ENCODE measurements at regions not wholly inside any gene's neighbourhood (a gene's known extent, or its start where the extent isn't known, plus 50 kb on each side); places are given as distances from the start of the nearest gene placed in this dataset.

DNA sequence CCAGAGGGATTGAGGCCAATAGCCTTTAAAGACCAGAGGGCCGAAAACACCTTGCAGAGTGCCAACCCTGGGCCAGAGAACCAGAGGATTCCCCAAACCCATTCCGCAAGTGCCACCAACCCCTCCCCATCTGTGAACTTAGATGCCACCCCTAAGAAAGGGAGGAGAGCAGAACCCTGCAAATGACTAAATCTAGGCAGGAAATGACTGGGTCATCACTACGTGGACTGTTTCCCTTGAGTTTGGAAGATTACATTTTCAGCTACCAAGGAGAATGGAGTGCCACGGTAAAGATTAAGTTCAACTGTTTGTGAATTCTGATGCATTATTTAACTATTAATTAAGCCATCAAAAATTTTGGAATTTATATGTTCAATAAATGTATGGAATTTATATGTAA, 142.8 kb downstream of the ENC1 start:
- CTCF ChIA-PET, result no interaction called here
- ATAC-seq (ENCODE audit: low read depth) (no peak), DNase-seq (no peak)
- POLR2A ChIA-PET, result no interaction called here
- intact Hi-C loops (cut with micrococcal nuclease), result no loop called here
- Mint-ChIP-seq H3K4me3 (no peak overlapping the region), H3K27ac (no peak overlapping the region), H3K9me3 (no peaks in the 10 kb centered on the region), H3K4me1 (no peaks in the 10 kb centered on the region), H3K27me3 (peaks cover 11% of the 10 kb centered on the region), H3K36me3 (ENCODE audit: low read depth) (no peaks in the 10 kb centered on the region)
- TF ChIP-seq CTCF (IDR thresholded peaks at IDR 0.05), result no peak

DNA sequence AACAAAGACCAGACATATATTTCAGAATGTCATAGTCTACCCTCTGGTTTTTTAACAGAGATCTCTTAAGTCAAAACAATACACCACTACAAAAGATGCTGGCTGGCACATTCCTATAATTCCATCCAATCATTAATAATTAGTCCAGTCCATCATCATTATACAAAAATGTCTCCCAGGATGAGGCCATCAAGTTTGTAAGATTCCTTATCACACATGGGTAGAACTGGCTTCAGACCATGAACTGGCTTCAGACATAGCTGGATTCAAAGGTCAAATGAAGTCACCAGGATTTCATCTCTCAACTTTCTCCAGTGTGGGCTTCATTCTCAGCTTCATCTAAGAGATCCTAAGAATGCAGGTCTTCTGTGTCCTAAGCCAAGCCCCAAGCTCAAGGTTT, 147.1 kb downstream of the ENC1 start:
- intact Hi-C loops (cut with micrococcal nuclease), result no loop called here
- H3K4me3 Mint-ChIP-seq, result no peak overlapping the region

GRCh38 chr5:74492230-74492629, 148.3 kb downstream of the ENC1 start:
- TF ChIP-seq CTCF (IDR thresholded peaks at IDR 0.05), result no peak
- POLR2A ChIA-PET, result no interaction called here
- intact Hi-C loops (cut with micrococcal nuclease), result no loop called here
- Mint-ChIP-seq H3K36me3 (ENCODE audit: low read depth) (no peaks in the 10 kb centered on the region), H3K9me3 (no peaks in the 10 kb centered on the region), H3K4me1 (peaks cover 20% of the 10 kb centered on the region), H3K4me3 (no peak overlapping the region), H3K27ac (no peak overlapping the region), H3K27me3 (peaks cover 14% of the 10 kb centered on the region)
- ATAC-seq (ENCODE audit: low read depth), result no peak
- CTCF ChIA-PET, result no interaction called here
- DNase-seq, result no peak

More for the DNA sequence above, 147.1 kb downstream of the ENC1 start:
- ATAC-seq (ENCODE audit: low read depth) (no peak), DNase-seq (no peak)
- ChIA-PET POLR2A (no interaction called here), CTCF (no interaction called here)
- Mint-ChIP-seq H3K27ac (no peak overlapping the region), H3K9me3 (no peaks in the 10 kb centered on the region), H3K27me3 (peaks cover 14% of the 10 kb centered on the region), H3K4me1 (peaks cover 20% of the 10 kb centered on the region), H3K36me3 (ENCODE audit: low read depth) (no peaks in the 10 kb centered on the region)
- TF ChIP-seq CTCF (IDR thresholded peaks at IDR 0.05), result no peak

- no peak for TF ChIP-seq CTCF (IDR thresholded peaks at IDR 0.05)
- Mint-ChIP-seq H3K9me3 (no peaks in the 10 kb centered on the region), H3K4me1 (peaks cover 20% of the 10 kb centered on the region), H3K36me3 (ENCODE audit: low read depth) (no peaks in the 10 kb centered on the region), H3K27me3 (peaks cover 15% of the 10 kb centered on the region), H3K27ac (no peak overlapping the region), H3K4me3 (no peak overlapping the region)
- intact Hi-C loops (cut with micrococcal nuclease), result loop anchor here (1.0 to 2.0 kb wide), 2 partner anchors 140 to 149 kb away; partner anchors contain the start of gene ENC1
- DNase-seq (no peak), ATAC-seq (ENCODE audit: low read depth) (no peak)
- ChIA-PET CTCF (interaction anchor here (0.8 kb wide), 1 partner anchor 149 kb away, joined by 3 read pairs; the partner anchor contains the start of gene ENC1), POLR2A (no interaction called here)
Observed at GRCh38 chr5:74491586-74491985, 148.9 kb downstream of the ENC1 start.

GRCh38 chr5:74490814-74491213, 149.7 kb downstream of the ENC1 start:
- CTCF ChIA-PET, result interaction anchor here (0.7 to 0.8 kb wide), 2 partner anchors 150 to 1679 kb away, joined by 3 read pairs; partner anchors contain the start of gene ENC1
- intact Hi-C loops (cut with micrococcal nuclease), result loop anchor here (1.0 to 2.0 kb wide), 2 partner anchors 140 to 150 kb away; partner anchors contain the start of gene ENC1

More at GRCh38 chr5:74490814-74491213, 149.7 kb downstream of the ENC1 start:
- DNase-seq (no peak), ATAC-seq (ENCODE audit: low read depth) (peak; percentile 99)
- peaks cover 20% of the 10 kb centered on the region for H3K4me1 Mint-ChIP-seq
- no peak for TF ChIP-seq CTCF (IDR thresholded peaks at IDR 0.05)
- H3K36me3 Mint-ChIP-seq (ENCODE audit: low read depth), result no peaks in the 10 kb centered on the region
- H3K4me3 Mint-ChIP-seq, result no peak overlapping the region
- H3K27ac Mint-ChIP-seq, result peak overlapping the region; percentile 16
- POLR2A ChIA-PET, result interaction anchor here (0.9 to 1.6 kb wide), 3 partner anchors 96 to 150 kb away, joined by 3 to 5 read pairs (median 3); partner anchors contain the start of gene ENC1
- peaks cover 14% of the 10 kb centered on the region for H3K27me3 Mint-ChIP-seq
- no peaks in the 10 kb centered on the region for H3K9me3 Mint-ChIP-seq

All from activated B cell treated with CpG ODN at 0.5 μM for 24 hours (primary cell).